Body of pancreas (tissue), 4 donors: ENCODE measurements at regions not wholly inside any gene's neighbourhood (a gene's known extent, or its start where the extent isn't known, plus 50 kb on each side); places are given as distances from the start of the nearest gene placed in this dataset.

Experiments used
- ATAC-seq: fragments of 150-250 bp; one replicate; pipeline ENCODE4 v1.9.1; 2016
- DNase-seq, 4 donors: peaks; one replicate each; pipeline ENCODE4 v3.0.0-alpha.2; 2019
- H3K27ac ChIP-seq, 4 donors: fragments of 200-600 bp; sonication (generic); 1 replicate in 3 of 4; 2 replicates in 1 of 4; pipeline versions ENCODE4 v1.5.1 to v1.6.1; 2016 to 2019; ENCODE audit warnings: mild to moderate bottlenecking in 1 of 4, mixed read lengths in 1 of 4, moderate library complexity in 1 of 4
- H3K27me3 ChIP-seq, 2 donors: fragments of 200-600 bp; sonication (generic); one replicate each; pipeline ENCODE4 v1.6.0; 2016; ENCODE audit warnings: mild to moderate bottlenecking in 1 of 2
- H3K36me3 ChIP-seq, 2 donors: fragments of 200-600 bp; sonication (generic); replicated peaks in 1 of 2; 2 replicates each; pipeline ENCODE4 v1.5.1; 2016; ENCODE audit warnings: low read depth in 2 of 2; ENCODE audit not compliant: insufficient read depth in 1 of 2
- H3K4me1 ChIP-seq: fragments of 200-600 bp; sonication (generic); one replicate; pipeline ENCODE4 v1.6.0; 2016
- H3K4me3 ChIP-seq, 2 donors: fragments of 200-600 bp; sonication (generic); 1 replicate in 1 of 2; 2 replicates in 1 of 2; pipeline ENCODE4 v1.5.1; 2016 to 2019
- H3K9me3 ChIP-seq, 3 donors: fragments of 200-600 bp; sonication (generic); 1 replicate in 2 of 3; 2 replicates in 1 of 3; pipeline ENCODE4 v1.5.1; 2016
- POLR2A ChIP-seq, 3 donors: fragments of 450-650 bp; IDR thresholded peaks; one replicate each; pipeline ENCODE4 v1.6.1; 2016; ENCODE audit warnings: antibody characterized with exemption in 3 of 3, mild to moderate bottlenecking in 2 of 3
- WGBS, 2 donors: methylation state at CpG; one replicate each; pipeline ENCODE4 v1.1.5; 2017; 5-methylcytosine and 5-hydroxymethylcytosine counted together
- intact Hi-C: fragments of 100-400 bp; cut with DNase I; formaldehyde crosslinking; loops from one replicate; pipeline ENCODE4 v1.15.1; 2023
- TF ChIP-seq, protein P1 (sequence below), 7 experiments: fragments of 450-650 bp in 4 of 7; fragments of 200-600 bp in 3 of 7; sonication (generic) in 3 of 7; IDR thresholded peaks; one replicate each; pipeline ENCODE4 v1.5.1; 2016 to 2019; ENCODE audit warnings: antibody characterized with exemption in 7 of 7

DNA sequence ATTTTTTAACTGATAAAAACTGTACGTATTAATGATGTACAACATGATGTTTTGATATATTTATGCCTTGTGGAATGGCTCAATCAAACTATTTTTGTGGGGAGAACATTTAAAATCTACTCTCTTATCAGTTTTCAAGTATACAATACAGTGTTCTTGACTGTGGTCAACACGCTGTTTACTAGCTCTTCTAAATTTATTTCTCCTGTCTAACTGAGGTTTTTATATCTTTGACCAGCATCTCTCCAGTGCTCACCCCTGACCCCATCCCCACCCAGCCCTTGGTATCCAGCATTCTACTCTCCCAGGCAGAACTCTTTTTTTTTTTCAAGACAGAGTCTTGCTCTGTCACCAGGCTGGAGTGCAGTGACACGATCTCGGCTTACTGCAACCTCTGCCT is 169.6 kb upstream of the SNX2 start:
- Histone ChIP-seq H3K4me3 (no peak overlapping the region), H3K27ac (no peak overlapping the region), H3K36me3 (no peaks in the 10 kb centered on the region), H3K9me3 (peaks cover 0 to 5% (median 0%) of the 10 kb centered on the region in 3 donors), H3K4me1 (no peaks in the 10 kb centered on the region), H3K27me3 (no peaks in the 10 kb centered on the region)
- WGBS, 2 donors = 75 to 82% methylated on average over 4 of the region's 4 CpGs
- DNase-seq = no peak
- intact Hi-C loops = no loop called here
- no peak for ATAC-seq
- TF ChIP-seq, protein P1, sequence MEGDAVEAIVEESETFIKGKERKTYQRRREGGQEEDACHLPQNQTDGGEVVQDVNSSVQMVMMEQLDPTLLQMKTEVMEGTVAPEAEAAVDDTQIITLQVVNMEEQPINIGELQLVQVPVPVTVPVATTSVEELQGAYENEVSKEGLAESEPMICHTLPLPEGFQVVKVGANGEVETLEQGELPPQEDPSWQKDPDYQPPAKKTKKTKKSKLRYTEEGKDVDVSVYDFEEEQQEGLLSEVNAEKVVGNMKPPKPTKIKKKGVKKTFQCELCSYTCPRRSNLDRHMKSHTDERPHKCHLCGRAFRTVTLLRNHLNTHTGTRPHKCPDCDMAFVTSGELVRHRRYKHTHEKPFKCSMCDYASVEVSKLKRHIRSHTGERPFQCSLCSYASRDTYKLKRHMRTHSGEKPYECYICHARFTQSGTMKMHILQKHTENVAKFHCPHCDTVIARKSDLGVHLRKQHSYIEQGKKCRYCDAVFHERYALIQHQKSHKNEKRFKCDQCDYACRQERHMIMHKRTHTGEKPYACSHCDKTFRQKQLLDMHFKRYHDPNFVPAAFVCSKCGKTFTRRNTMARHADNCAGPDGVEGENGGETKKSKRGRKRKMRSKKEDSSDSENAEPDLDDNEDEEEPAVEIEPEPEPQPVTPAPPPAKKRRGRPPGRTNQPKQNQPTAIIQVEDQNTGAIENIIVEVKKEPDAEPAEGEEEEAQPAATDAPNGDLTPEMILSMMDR (IDR thresholded peaks at IDR 0.05) = no peak
- no peak for TF ChIP-seq POLR2A (IDR thresholded peaks at IDR 0.05)

DNA sequence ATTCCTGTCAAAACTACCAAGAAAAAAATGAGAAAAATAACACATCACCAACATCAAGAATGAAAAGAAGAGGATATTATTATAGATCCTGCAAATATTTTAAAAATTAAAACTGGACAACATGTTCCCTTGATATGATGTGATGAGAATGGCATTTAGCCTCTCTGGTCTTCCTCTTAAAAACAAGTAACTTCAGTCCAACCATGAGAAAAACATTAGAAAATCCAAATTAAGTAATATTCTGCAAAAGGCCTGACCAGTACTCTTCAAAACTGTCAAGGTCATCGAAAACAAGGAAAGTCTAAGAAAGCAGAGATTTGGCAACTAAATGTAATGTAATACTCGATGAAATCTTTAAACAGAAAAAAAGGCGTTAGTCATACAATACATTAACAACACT is 167.1 kb upstream of the SNX2 start:
- Histone ChIP-seq H3K4me3 (no peak overlapping the region), H3K27ac (no peak overlapping the region), H3K9me3 (no peaks in the 10 kb centered on the region), H3K36me3 (no peaks in the 10 kb centered on the region), H3K4me1 (no peaks in the 10 kb centered on the region), H3K27me3 (no peaks in the 10 kb centered on the region)
- WGBS, 2 donors = 50 to 68% methylated on average over 3 of the region's 3 CpGs
- intact Hi-C loops = no loop called here
- DNase-seq = no peak
- no peak for ATAC-seq
- TF ChIP-seq, protein P1 (IDR thresholded peaks at IDR 0.05) = no peak
- TF ChIP-seq POLR2A (IDR thresholded peaks at IDR 0.05) = no peak

DNA sequence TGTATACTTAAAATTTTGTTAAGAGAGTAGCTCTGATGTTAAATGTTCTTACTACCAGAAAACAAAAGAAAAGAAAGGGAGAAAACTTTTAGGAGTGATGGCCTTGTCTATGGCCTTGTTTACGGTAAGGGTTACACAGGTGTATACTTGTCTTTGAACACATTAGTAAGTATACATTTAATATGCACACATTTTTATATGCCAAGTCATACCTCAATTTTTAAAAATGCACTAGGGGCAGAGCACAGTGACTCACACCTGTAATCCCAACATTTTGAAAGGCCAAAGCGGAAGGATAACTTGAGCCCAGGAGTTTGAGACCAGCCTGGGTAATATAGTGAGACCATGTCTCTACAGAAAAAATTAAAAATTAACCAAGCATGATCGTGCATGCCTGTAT is 166.7 kb upstream of the SNX2 start:
- H3K27me3 ChIP-seq = no peaks in the 10 kb centered on the region
- no peak overlapping the region for H3K4me3 ChIP-seq
- no peak for ATAC-seq
- H3K9me3 ChIP-seq = no peaks in the 10 kb centered on the region
- no peaks in the 10 kb centered on the region for H3K36me3 ChIP-seq
- 72 to 81% methylated on average over 3 of the region's 3 CpGs for WGBS, 2 donors
- intact Hi-C loops = no loop called here
- H3K27ac ChIP-seq = no peak overlapping the region
- TF ChIP-seq, protein P1 (IDR thresholded peaks at IDR 0.05) = no peak
- no peak for TF ChIP-seq POLR2A (IDR thresholded peaks at IDR 0.05)
- no peaks in the 10 kb centered on the region for H3K4me1 ChIP-seq
- no peak for DNase-seq

DNA sequence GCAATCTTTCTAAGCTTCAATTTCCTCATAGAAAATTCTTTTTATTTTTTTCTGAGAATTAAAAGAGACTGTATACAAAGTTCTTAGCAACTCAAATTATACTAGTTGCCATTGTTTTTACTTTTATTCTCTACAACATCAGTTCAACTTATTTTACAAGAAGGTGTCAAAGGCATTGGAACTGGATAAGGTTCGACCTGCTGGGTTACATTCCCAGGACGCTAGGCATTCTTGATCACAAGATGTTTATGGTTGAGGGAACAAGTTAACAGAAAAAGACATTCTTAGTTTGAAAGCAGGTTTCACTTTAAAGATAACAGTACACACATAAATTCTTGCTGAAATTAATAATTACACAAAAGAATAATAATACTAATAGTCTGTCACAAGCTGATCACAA is 163.5 kb upstream of the SNX2 start:
- WGBS, 2 donors = 25 to 39% methylated on average over 2 of the region's 2 CpGs

DNA sequence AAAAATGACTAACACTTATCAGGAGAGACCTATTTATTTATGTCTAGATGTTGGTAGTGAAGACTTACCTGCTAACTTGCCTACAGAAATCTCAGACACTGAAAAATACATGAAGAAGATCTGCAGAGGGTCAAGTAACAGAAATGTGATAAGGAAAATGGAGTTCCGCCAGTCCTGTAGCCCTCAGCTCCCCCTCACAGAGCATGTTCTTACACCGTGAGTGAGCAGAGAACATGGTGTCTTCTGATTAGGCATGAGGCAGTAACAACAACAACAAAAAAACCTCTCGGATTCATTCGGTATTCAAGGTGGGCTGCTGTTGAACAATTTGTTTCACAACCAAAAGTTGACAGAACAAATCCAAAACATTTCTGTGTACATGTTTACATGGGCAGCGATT is 162.0 kb upstream of the SNX2 start:
- Histone ChIP-seq H3K4me1 (no peaks in the 10 kb centered on the region), H3K36me3 (no peaks in the 10 kb centered on the region), H3K9me3 (no peaks in the 10 kb centered on the region), H3K27ac (no peak overlapping the region), H3K27me3 (no peaks in the 10 kb centered on the region), H3K4me3 (no peak overlapping the region)
- WGBS, 2 donors = 55 to 63% methylated on average over 5 of the region's 5 CpGs
- intact Hi-C loops = no loop called here
- ATAC-seq = no peak
- no peak for DNase-seq
- no peak for TF ChIP-seq POLR2A (IDR thresholded peaks at IDR 0.05)
- TF ChIP-seq, protein P1 (IDR thresholded peaks at IDR 0.05) = no peak

More for the DNA sequence above, 163.5 kb upstream of the SNX2 start:
- H3K4me1 ChIP-seq = no peaks in the 10 kb centered on the region
- no peaks in the 10 kb centered on the region for H3K27me3 ChIP-seq
- H3K9me3 ChIP-seq = no peaks in the 10 kb centered on the region
- H3K4me3 ChIP-seq = no peak overlapping the region
- DNase-seq (no peak), ATAC-seq (no peak)
- intact Hi-C loops = no loop called here
- TF ChIP-seq POLR2A (IDR thresholded peaks at IDR 0.05) = no peak
- TF ChIP-seq, protein P1 (IDR thresholded peaks at IDR 0.05) = no peak
- H3K36me3 ChIP-seq = no peaks in the 10 kb centered on the region
- no peak overlapping the region for H3K27ac ChIP-seq
